ENCODE measurements at regions not wholly inside any gene's neighbourhood (a gene's known extent, or its start where the extent isn't known, plus 50 kb on each side); places are given as distances from the start of the nearest gene placed in this dataset.

DNA sequence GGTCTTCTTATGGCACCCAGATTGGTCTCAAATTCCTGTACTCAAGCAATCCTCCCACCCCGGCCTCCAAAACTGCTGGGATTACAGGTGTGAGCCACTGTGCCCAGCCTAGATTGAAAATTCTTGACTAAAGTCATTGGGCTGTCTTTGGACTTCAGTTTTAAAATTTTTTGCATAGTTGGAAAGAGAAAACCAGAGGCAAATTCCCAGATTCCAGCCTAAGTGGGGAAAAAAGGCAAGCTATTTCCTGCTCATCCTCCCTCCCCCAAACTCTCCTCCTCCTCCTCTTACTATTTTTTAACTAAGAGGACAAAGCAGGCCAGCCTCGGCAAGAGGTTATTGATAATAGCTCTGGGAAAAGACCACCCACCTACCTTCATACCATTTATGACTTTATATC, 78.6 kb upstream of the CLMP start:
- no peaks in the 10 kb centered on the region for H3K36me3 ChIP-seq
- no peaks in the 10 kb centered on the region for H3K9me3 ChIP-seq
- H3K4me3 ChIP-seq = no peak overlapping the region
- H3K27me3 ChIP-seq = peaks cover 0 to 35% (median 0%) of the 10 kb centered on the region in 4 donors
- 72 to 81% methylated on average over 2 of the region's 2 CpGs for WGBS, 2 donors
- DNase-seq = no peak
- no peak overlapping the region for H3K27ac ChIP-seq
- intact Hi-C loops (cut with DNase I) = no loop called here
- TF ChIP-seq, protein P1, sequence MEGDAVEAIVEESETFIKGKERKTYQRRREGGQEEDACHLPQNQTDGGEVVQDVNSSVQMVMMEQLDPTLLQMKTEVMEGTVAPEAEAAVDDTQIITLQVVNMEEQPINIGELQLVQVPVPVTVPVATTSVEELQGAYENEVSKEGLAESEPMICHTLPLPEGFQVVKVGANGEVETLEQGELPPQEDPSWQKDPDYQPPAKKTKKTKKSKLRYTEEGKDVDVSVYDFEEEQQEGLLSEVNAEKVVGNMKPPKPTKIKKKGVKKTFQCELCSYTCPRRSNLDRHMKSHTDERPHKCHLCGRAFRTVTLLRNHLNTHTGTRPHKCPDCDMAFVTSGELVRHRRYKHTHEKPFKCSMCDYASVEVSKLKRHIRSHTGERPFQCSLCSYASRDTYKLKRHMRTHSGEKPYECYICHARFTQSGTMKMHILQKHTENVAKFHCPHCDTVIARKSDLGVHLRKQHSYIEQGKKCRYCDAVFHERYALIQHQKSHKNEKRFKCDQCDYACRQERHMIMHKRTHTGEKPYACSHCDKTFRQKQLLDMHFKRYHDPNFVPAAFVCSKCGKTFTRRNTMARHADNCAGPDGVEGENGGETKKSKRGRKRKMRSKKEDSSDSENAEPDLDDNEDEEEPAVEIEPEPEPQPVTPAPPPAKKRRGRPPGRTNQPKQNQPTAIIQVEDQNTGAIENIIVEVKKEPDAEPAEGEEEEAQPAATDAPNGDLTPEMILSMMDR (IDR thresholded peaks at IDR 0.05) = no peak
- TF ChIP-seq POLR2A (IDR thresholded peaks at IDR 0.05) = no peak
- H3K4me1 ChIP-seq = no peaks in the 10 kb centered on the region

DNA sequence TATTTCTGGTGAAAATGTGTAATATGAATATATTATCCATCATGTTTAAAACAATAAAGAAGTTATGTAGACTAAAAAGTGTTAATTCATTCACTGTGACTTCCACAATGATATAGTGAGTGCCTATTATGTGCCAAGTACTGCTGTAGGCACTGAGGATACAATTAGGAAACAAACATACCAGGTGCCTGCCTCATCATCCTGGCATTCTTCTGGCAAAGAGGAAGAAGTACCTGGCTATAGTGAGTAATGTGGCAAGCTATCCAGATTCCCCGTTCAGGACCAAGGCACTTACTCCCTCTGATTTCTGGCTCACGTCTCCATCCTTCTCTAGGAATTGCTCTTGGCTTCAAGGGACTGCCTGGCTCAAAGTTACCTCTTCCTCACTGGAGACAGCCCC, 77.5 kb upstream of the CLMP start:
- Histone ChIP-seq H3K4me3 (no peak overlapping the region), H3K4me1 (no peaks in the 10 kb centered on the region), H3K36me3 (no peaks in the 10 kb centered on the region), H3K27ac (no peak overlapping the region), H3K27me3 (peaks cover 0 to 28% (median 0%) of the 10 kb centered on the region in 4 donors), H3K9me3 (no peaks in the 10 kb centered on the region)
- TF ChIP-seq POLR2A (IDR thresholded peaks at IDR 0.05) = no peak
- TF ChIP-seq, protein P1 (IDR thresholded peaks at IDR 0.05) = no peak
- intact Hi-C loops (cut with DNase I) = no loop called here
- no peak for DNase-seq
- WGBS, 2 donors = 50 to 54% methylated on average over 2 of the region's 2 CpGs

DNA sequence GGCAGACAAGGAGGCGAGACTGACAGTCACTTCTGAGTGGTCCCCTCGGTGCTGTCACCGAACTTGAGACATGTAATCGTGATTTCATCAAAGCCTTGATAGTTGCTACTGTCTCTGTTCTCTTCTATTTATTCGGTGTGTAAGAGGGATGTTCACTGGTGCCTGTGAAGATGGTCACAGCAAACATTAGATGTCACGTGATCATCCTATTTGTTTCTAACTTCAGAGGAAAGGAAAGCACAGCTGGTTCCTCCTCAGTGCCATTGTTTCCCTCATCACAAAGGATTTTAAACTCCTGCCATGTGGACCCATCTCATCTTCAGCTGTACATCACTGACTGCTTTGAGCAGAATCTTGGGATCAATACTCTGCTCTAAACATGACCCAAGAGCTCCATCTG, 73.1 kb upstream of the CLMP start:
- H3K4me3 ChIP-seq = no peak overlapping the region
- no peaks in the 10 kb centered on the region for H3K4me1 ChIP-seq
- H3K36me3 ChIP-seq = no peaks in the 10 kb centered on the region
- H3K27me3 ChIP-seq = peaks cover 0 to 47% (median 0%) of the 10 kb centered on the region in 4 donors
- H3K9me3 ChIP-seq = no peaks in the 10 kb centered on the region
- TF ChIP-seq, protein P1 (IDR thresholded peaks at IDR 0.05) = no peak
- no peak for TF ChIP-seq POLR2A (IDR thresholded peaks at IDR 0.05)
- H3K27ac ChIP-seq = no peak overlapping the region
- DNase-seq = no peak
- WGBS, 2 donors = 31 to 48% methylated on average over 3 to 4 of the region's 6 CpGs
- intact Hi-C loops (cut with DNase I) = no loop called here

DNA sequence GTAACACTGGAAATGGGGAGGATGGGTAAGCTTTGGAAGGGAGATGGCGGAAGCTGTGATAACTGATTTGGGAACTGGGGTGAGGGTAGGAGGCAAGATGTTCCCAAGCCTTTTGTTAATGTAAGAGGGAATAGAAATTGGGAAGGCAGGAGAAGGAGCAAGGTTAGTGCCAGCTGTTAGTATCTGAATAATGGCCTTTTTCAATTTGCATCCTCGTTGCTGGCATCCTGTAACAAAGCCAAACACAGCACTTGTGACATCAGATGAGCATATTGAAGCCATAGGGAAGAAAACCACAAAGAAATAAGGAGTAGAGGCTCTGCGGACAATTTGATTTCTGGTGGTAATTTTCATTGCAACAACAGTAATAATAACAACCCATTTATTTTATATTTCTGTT, 70.9 kb upstream of the CLMP start:
- intact Hi-C loops (cut with DNase I) = no loop called here
- Histone ChIP-seq H3K27ac (no peak overlapping the region), H3K4me3 (no peak overlapping the region), H3K36me3 (no peaks in the 10 kb centered on the region), H3K4me1 (peaks cover 0 to 11% (median 0%) of the 10 kb centered on the region in 3 donors), H3K9me3 (no peaks in the 10 kb centered on the region), H3K27me3 (peaks cover 0 to 45% (median 0%) of the 10 kb centered on the region in 4 donors)
- WGBS, 2 donors = 70 to 73% methylated on average over 3 of the region's 3 CpGs
- TF ChIP-seq, protein P1 (IDR thresholded peaks at IDR 0.05) = no peak
- TF ChIP-seq POLR2A (IDR thresholded peaks at IDR 0.05) = no peak
- no peak for DNase-seq

DNA sequence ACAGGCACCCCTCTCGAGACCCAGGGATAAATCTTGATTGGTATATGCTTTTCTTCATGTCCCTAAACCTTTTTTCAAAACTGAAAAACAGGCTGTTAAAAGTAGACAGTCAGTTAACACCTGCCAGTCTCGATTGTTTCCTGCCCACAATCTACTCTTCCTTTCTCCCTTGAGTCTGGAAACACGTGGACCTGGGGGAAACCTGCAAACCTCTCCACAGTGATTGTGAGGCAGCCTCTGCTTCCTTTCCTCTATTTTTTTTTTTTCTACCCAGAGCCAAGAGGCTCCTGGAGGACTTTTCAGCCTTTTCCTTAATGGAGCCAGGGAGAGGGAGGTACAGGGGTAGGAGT, 69.4 kb upstream of the CLMP start:
- no peaks in the 10 kb centered on the region for H3K9me3 ChIP-seq
- H3K4me1 ChIP-seq = peaks cover 0 to 15% (median 0%) of the 10 kb centered on the region in 3 donors
- H3K27ac ChIP-seq = no peak overlapping the region
- no peaks in the 10 kb centered on the region for H3K36me3 ChIP-seq
- H3K4me3 ChIP-seq = no peak overlapping the region
- intact Hi-C loops (cut with DNase I) = no loop called here
- WGBS, 2 donors = 31 to 47% methylated on average over 3 of the region's 3 CpGs
- TF ChIP-seq, protein P1 (IDR thresholded peaks at IDR 0.05) = no peak
- no peak for DNase-seq
- peaks cover 0 to 40% (median 0%) of the 10 kb centered on the region in 4 donors for H3K27me3 ChIP-seq

All from esophagus squamous epithelium (tissue), 5 donors.